ENCODE measurements at regions not wholly inside any gene's neighbourhood (a gene's known extent, or its start where the extent isn't known, plus 50 kb on each side); places are given as distances from the start of the nearest gene placed in this dataset.

DNA sequence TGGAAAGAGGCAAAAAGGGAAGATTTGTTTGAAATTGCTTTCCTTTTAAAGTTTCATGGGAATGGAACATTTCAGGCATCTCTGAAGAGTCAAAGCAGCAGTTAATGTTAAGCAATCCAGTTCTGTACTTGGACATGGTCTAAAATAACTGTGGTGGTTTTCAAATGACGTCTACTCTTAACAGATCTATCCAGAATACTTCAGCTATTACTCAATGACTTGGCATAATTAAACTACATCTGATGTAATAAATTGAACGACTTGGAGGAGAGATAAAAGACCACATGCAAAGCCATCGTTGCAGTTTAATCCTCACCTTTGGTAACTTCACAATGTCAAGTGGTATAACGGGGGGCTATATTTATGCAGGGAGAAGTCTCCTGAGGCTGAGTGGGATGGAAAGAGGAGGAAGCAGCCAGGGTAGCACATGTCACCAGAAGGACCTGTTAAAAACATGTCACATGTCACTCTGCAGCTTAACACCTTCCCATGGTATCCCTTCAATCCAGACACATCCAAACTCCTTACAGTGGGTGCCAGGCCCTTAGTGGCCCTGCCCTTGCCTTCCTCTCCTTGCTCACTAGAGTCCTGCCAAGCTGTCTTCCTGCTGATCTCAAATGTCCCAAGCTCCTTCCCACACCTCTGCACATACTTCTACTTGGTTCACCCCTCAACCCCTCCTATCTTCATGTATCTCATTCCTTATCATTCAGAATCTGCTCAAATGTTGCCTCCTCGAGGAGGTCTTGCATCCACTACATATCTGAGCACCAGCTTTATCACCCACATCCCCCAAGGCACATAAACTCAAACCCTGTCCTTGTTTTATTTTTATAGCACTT lies 327.8 kb downstream of the SUCLA2 start:
- H3K36me3 ChIP-seq (ENCODE audit: control insufficient read depth, insufficient read depth, low read length) = no peaks in the 10 kb centered on the region
- no peaks in the 10 kb centered on the region for H3K27me3 ChIP-seq (ENCODE audit: control insufficient read depth, insufficient read depth, low read length)
- TF ChIP-seq CTCF (IDR thresholded peaks at IDR 0.05; ENCODE audit: insufficient read depth, low read length, poor library complexity, severe bottlenecking) = no peak
- peak; percentile 19 for DNase-seq (ENCODE audit: low read depth)
- no peak overlapping the region for H3K4me3 ChIP-seq (ENCODE audit: low read depth, low read length)

DNA sequence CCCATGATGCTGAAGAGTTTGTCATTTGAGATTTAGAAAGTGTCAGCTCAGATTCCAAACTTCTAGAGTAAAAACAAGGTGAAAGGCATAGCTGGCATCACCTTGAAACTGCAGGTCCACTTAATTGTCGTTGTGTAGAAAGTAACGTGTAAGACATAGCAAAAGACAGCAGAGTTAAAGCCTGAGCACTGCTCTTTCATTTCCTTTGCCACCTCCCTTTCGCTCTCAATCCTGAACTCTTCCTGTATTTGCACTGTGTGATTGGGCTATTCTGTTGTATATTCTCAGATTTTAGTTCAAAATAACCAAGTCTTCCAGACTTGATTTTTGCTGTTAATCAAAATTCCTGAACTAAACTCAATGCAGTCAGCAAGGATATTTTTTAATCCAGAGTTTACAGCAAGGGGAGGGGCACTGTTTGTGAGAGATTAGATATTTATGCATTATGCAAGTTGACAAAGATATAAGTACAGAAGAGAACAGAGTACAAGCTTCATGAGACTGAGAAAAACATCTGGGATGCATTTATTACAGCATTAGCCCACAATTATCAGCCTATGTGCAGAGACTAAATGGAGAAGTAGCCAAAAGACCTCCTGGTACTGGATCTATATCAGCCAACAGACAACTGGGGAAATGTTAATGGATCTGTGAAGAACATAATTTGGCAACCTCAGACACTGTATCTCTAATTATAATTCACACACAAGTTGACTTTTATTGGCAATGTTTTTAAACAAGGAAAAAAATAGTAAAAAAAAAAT lies 328.6 kb downstream of the SUCLA2 start:
- no peak overlapping the region for H3K4me3 ChIP-seq (ENCODE audit: low read depth, low read length)
- H3K36me3 ChIP-seq (ENCODE audit: control insufficient read depth, insufficient read depth, low read length) = no peaks in the 10 kb centered on the region
- DNase-seq (ENCODE audit: low read depth) = no peak
- no peaks in the 10 kb centered on the region for H3K27me3 ChIP-seq (ENCODE audit: control insufficient read depth, insufficient read depth, low read length)
- TF ChIP-seq CTCF (IDR thresholded peaks at IDR 0.05; ENCODE audit: insufficient read depth, low read length, poor library complexity, severe bottlenecking) = no peak

DNA sequence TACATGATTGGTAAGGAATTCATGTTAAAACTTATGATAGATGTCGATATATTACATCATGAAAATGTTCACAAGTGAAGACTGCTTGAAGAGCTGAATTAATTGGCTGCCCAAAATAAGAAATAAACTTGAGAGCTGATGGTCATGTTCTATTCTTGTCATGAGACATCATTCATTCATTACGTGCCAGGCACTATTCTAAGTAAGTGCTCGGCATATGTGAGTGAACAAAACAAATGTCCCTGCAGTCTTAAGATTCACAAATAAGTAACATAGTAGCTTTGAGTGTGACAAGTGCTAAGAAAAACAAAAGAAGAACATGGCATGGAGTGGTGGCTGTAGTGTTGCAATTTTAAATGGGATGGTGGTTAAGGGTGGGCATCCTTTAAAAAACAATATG lies 329.3 kb downstream of the SUCLA2 start:
- no peaks in the 10 kb centered on the region for H3K36me3 ChIP-seq (ENCODE audit: control insufficient read depth, insufficient read depth, low read length)

DNA sequence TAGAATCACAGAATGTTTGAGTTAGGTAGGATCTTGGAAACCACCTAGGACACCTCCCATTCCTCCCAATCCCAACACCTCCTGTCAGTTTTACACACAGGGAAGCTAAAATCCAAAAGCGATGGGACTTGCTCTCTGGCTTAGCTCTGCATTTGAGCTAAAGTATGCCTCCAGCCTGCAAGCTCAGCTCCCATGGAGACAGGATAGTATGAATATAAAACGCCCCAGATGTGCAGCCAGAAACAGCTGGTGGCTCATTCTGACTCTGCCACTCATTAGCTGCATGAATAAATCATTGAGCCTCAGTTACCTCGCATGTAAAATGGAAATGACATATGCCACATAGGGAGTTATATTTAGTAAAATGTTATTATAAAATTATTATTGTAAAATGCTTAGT lies 336.0 kb downstream of the SUCLA2 start:
- Histone ChIP-seq H3K27me3 (ENCODE audit: control insufficient read depth, insufficient read depth, low read length) (no peaks in the 10 kb centered on the region), H3K4me3 (ENCODE audit: low read depth, low read length) (no peak overlapping the region), H3K36me3 (ENCODE audit: control insufficient read depth, insufficient read depth, low read length) (no peaks in the 10 kb centered on the region)
- DNase-seq (ENCODE audit: low read depth) = no peak
- no peak for TF ChIP-seq CTCF (IDR thresholded peaks at IDR 0.05; ENCODE audit: insufficient read depth, low read length, poor library complexity, severe bottlenecking)

More for the DNA sequence above, 329.3 kb downstream of the SUCLA2 start:
- H3K27me3 ChIP-seq (ENCODE audit: control insufficient read depth, insufficient read depth, low read length) = no peaks in the 10 kb centered on the region
- no peak overlapping the region for H3K4me3 ChIP-seq (ENCODE audit: low read depth, low read length)
- TF ChIP-seq CTCF (IDR thresholded peaks at IDR 0.05; ENCODE audit: insufficient read depth, low read length, poor library complexity, severe bottlenecking) = no peak
- no peak for DNase-seq (ENCODE audit: low read depth)

GRCh38 chr13:47661076-47661475 lies 340.0 kb downstream of the SUCLA2 start:
- Histone ChIP-seq H3K27me3 (ENCODE audit: control insufficient read depth, insufficient read depth, low read length) (no peaks in the 10 kb centered on the region), H3K36me3 (ENCODE audit: control insufficient read depth, insufficient read depth, low read length) (no peaks in the 10 kb centered on the region), H3K4me3 (ENCODE audit: low read depth, low read length) (no peak overlapping the region)
- DNase-seq (ENCODE audit: low read depth) = no peak
- no peak for TF ChIP-seq CTCF (IDR thresholded peaks at IDR 0.05; ENCODE audit: insufficient read depth, low read length, poor library complexity, severe bottlenecking)

Data from kidney epithelial cell (primary cell).